ENCODE measurements at regions not wholly inside any gene's neighbourhood (a gene's known extent, or its start where the extent isn't known, plus 50 kb on each side); places are given as distances from the start of the nearest gene placed in this dataset.

- no peaks in the 10 kb centered on the region for H3K9me1 ChIP-seq (ENCODE audit: control insufficient read depth, insufficient read depth, low read length)
- intact Hi-C loops (cut with micrococcal nuclease) (no loop called here), in situ Hi-C loops (cut with MboI) (loop anchor here (5.0 to 10.0 kb wide), 3 partner anchors 150 to 650 kb away; no protein-coding TSS in a partner anchor)
- no peaks in the 10 kb centered on the region for H3K79me2 ChIP-seq (ENCODE audit: control insufficient read depth, insufficient read depth, low read length)
- H3K9me3 ChIP-seq (replicated peaks; ENCODE audit: control insufficient read depth, insufficient read depth, low read depth, low read length), result no peaks in the 10 kb centered on the region
- BruUV-seq (replicated peaks), result no TSS peak
- ATAC-seq (no peak), DNase-seq (ENCODE audit: extremely low read depth in 1 of 4, low spot score in 3 of 4) (no peak), FAIRE-seq (no peak)
- 3% methylated on average over 4 of the region's 4 CpGs for WGBS (ENCODE audit: insufficient coverage, low coverage, missing lambda C conversion rate)
- H3K4me3 ChIP-seq, result no peak overlapping the region
- H3K4me1 ChIP-seq (replicated peaks in 1 of 2; ENCODE audit: control insufficient read depth in 2 of 2, insufficient read depth in 2 of 2, low read length in 2 of 2), result peaks cover 0 to 4% of the 10 kb centered on the region in 2 experiments; a peak in 2 of 5 replicates
- H4K20me1 ChIP-seq (replicated peaks; ENCODE audit: control insufficient read depth, insufficient read depth, low read length), result no peaks in the 10 kb centered on the region
- H3K4me2 ChIP-seq (ENCODE audit: insufficient read depth, low read length), result no peak overlapping the region
- H3K27me3 ChIP-seq (ENCODE audit: control insufficient read depth in 2 of 2, insufficient read depth in 2 of 2, low read length in 2 of 2), result peaks cover 0 to 6% of the 10 kb centered on the region in 2 experiments; a peak in 1 of 5 replicates
- ChIA-PET CTCF (ENCODE audit: low intra/inter-chr PET ratio) (no interaction called here), POLR2A (no interaction called here)
- H3K27ac ChIP-seq (ENCODE audit: extremely low read depth, low read depth, low read length), result no peak overlapping the region
- no peaks in the 10 kb centered on the region for H3K36me3 ChIP-seq (ENCODE audit: control insufficient read depth, insufficient read depth, low read length)
- no peak overlapping the region for H2AFZ ChIP-seq (ENCODE audit: low read depth, low read length)
- H3K9ac ChIP-seq (ENCODE audit: insufficient read depth in 1 of 2, low read depth in 2 of 2, low read length in 2 of 2), result no peak overlapping the region
- no peak for TF ChIP-seq CBFB (CRISPR knock-in tag; IDR thresholded peaks at IDR 0.05)
- TF ChIP-seq, protein P1, sequence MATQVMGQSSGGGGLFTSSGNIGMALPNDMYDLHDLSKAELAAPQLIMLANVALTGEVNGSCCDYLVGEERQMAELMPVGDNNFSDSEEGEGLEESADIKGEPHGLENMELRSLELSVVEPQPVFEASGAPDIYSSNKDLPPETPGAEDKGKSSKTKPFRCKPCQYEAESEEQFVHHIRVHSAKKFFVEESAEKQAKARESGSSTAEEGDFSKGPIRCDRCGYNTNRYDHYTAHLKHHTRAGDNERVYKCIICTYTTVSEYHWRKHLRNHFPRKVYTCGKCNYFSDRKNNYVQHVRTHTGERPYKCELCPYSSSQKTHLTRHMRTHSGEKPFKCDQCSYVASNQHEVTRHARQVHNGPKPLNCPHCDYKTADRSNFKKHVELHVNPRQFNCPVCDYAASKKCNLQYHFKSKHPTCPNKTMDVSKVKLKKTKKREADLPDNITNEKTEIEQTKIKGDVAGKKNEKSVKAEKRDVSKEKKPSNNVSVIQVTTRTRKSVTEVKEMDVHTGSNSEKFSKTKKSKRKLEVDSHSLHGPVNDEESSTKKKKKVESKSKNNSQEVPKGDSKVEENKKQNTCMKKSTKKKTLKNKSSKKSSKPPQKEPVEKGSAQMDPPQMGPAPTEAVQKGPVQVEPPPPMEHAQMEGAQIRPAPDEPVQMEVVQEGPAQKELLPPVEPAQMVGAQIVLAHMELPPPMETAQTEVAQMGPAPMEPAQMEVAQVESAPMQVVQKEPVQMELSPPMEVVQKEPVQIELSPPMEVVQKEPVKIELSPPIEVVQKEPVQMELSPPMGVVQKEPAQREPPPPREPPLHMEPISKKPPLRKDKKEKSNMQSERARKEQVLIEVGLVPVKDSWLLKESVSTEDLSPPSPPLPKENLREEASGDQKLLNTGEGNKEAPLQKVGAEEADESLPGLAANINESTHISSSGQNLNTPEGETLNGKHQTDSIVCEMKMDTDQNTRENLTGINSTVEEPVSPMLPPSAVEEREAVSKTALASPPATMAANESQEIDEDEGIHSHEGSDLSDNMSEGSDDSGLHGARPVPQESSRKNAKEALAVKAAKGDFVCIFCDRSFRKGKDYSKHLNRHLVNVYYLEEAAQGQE (IDR thresholded peaks at IDR 0.05; ENCODE audit: borderline replicate concordance), result no peak
- TF ChIP-seq, protein P1 (CRISPR knock-in tag; IDR thresholded peaks at IDR 0.05; ENCODE audit: low read depth), result no peak
- TF ChIP-seq ZNF398 (CRISPR knock-in tag; IDR thresholded peaks at IDR 0.05), result no peak
- no peak for TF ChIP-seq MAFK (IDR thresholded peaks at IDR 0.05; ENCODE audit: low read length)
- TF ChIP-seq KLF13 (tag; IDR thresholded peaks at IDR 0.05; ENCODE audit: borderline replicate concordance, low read depth), result no peak
- TF ChIP-seq FOXK1 (CRISPR knock-in tag; IDR thresholded peaks at IDR 0.05; ENCODE audit: borderline replicate concordance), result no peak
- TF ChIP-seq ZNF830 (CRISPR knock-in tag; IDR thresholded peaks at IDR 0.05), result no peak
- no peak for TF ChIP-seq FOXP1 (CRISPR knock-in tag; IDR thresholded peaks at IDR 0.05)
- no peak for TF ChIP-seq E2F4 (CRISPR knock-in tag; IDR thresholded peaks at IDR 0.05; ENCODE audit: low read depth)
- no peak for TF ChIP-seq TAF1 (IDR thresholded peaks at IDR 0.05; ENCODE audit: control insufficient read depth, extremely low read depth, insufficient read depth, low read length, severe bottlenecking)
- TF ChIP-seq CHD4 (IDR thresholded peaks at IDR 0.05; ENCODE audit: insufficient read depth, insufficient replicate concordance, low read depth, low read length, poor library complexity, severe bottlenecking), result no peak
These were observed 185.2 kb downstream of the SMAD2 start for GRCh38 chr18:47745227-47745626.

Measured in K562 (cell line).